Vagina (tissue), 2 donors: ENCODE measurements at regions not wholly inside any gene's neighbourhood (a gene's known extent, or its start where the extent isn't known, plus 50 kb on each side); places are given as distances from the start of the nearest gene placed in this dataset.

Experiments used
- DNase-seq, 2 donors: peaks; one replicate each; pipeline ENCODE4 v3.0.0-alpha.2; 2017; ENCODE audit errors: extremely low spot score in 2 of 2
- H3K27ac ChIP-seq: fragments of 200-600 bp; sonication (generic); one replicate; pipeline ENCODE4 v1.5.1; 2019
- H3K27me3 ChIP-seq: fragments of 200-600 bp; sonication (generic); one replicate; pipeline ENCODE4 v1.5.1; 2019
- H3K36me3 ChIP-seq, 2 donors: fragments of 200-600 bp; sonication (generic); one replicate each; pipeline ENCODE4 v1.5.1; 2017 to 2019
- H3K4me1 ChIP-seq: fragments of 200-600 bp; sonication (generic); one replicate; pipeline ENCODE4 v1.5.1; 2019
- H3K4me3 ChIP-seq, 2 donors: fragments of 200-600 bp; sonication (generic); 1 replicate in 1 of 2; 2 replicates in 1 of 2; pipeline ENCODE4 v1.5.1; 2016 to 2019
- H3K9me3 ChIP-seq: fragments of 200-600 bp; sonication (generic); one replicate; pipeline ENCODE4 v1.5.1; 2019
- POLR2A ChIP-seq, 2 donors: fragments of 450-650 bp; IDR thresholded peaks; one replicate each; pipeline ENCODE4 v1.6.1; 2017; ENCODE audit warnings: antibody characterized with exemption in 2 of 2, mild to moderate bottlenecking in 2 of 2, moderate library complexity in 2 of 2
- POLR2AphosphoS5 ChIP-seq, 2 donors: sonication (generic); formaldehyde crosslinking; IDR thresholded peaks; one replicate each; pipeline ENCODE4 v1.9.0; 2017; ENCODE audit warnings: antibody characterized with exemption in 2 of 2, mild to moderate bottlenecking in 2 of 2, low read depth in 1 of 2; ENCODE audit not compliant: insufficient read depth in 1 of 2
- intact Hi-C: fragments of 100-400 bp; cut with DNase I; formaldehyde crosslinking; loops from one replicate; pipeline ENCODE4 v1.15.1; 2023
- TF ChIP-seq, protein P1 (sequence below), 3 experiments: fragments of 450-650 bp in 2 of 3; fragments of 200-600 bp in 1 of 3; sonication (generic) in 1 of 3; IDR thresholded peaks; one replicate each; pipeline ENCODE4 v1.5.1; 2017 to 2019; ENCODE audit warnings: antibody characterized with exemption in 3 of 3, mild to moderate bottlenecking in 2 of 3, moderate library complexity in 2 of 3

DNA sequence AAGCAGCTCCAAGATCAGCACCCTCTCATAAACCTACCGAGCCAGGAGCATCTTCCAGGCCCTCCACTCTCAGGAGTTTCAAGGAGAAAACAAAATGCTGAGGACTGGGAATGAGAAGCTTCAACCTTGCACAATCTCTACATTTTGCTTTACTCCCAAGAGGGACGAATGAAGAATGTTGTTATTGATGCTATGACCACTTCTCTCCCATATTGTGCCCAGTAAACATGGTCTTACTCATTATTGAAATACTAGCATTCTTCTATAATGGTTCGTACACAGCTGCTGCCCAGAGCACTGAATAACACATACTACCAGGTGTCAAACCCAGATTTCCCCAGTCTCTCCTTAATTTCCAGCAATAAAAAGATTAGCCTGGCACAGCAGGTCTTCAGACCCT, 63.4 kb upstream of the BET1 start:
- H3K27ac ChIP-seq, result no peak overlapping the region
- intact Hi-C loops, result no loop called here

GRCh38 chr7:94069162-94069739, 65.1 kb upstream of the BET1 start:
- H3K9me3 ChIP-seq, result no peaks in the 10 kb centered on the region
- no peak for DNase-seq
- intact Hi-C loops, result no loop called here
- H3K4me3 ChIP-seq, result no peak overlapping the region
- no peak overlapping the region for H3K27ac ChIP-seq
- H3K36me3 ChIP-seq, result no peaks in the 10 kb centered on the region
- H3K4me1 ChIP-seq, result no peaks in the 10 kb centered on the region
- H3K27me3 ChIP-seq, result no peaks in the 10 kb centered on the region
- TF ChIP-seq POLR2AphosphoS5 (IDR thresholded peaks at IDR 0.05; ENCODE audit: insufficient read depth in 1 of 2, low read depth in 1 of 2) (no peak), POLR2A (IDR thresholded peaks at IDR 0.05) (no peak)
- TF ChIP-seq, protein P1, sequence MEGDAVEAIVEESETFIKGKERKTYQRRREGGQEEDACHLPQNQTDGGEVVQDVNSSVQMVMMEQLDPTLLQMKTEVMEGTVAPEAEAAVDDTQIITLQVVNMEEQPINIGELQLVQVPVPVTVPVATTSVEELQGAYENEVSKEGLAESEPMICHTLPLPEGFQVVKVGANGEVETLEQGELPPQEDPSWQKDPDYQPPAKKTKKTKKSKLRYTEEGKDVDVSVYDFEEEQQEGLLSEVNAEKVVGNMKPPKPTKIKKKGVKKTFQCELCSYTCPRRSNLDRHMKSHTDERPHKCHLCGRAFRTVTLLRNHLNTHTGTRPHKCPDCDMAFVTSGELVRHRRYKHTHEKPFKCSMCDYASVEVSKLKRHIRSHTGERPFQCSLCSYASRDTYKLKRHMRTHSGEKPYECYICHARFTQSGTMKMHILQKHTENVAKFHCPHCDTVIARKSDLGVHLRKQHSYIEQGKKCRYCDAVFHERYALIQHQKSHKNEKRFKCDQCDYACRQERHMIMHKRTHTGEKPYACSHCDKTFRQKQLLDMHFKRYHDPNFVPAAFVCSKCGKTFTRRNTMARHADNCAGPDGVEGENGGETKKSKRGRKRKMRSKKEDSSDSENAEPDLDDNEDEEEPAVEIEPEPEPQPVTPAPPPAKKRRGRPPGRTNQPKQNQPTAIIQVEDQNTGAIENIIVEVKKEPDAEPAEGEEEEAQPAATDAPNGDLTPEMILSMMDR (IDR thresholded peaks at IDR 0.05), result no peak

More for the DNA sequence above, 63.4 kb upstream of the BET1 start:
- Histone ChIP-seq H3K36me3 (no peaks in the 10 kb centered on the region), H3K9me3 (no peaks in the 10 kb centered on the region), H3K4me1 (no peaks in the 10 kb centered on the region), H3K4me3 (no peak overlapping the region), H3K27me3 (no peaks in the 10 kb centered on the region)
- TF ChIP-seq, protein P1 (IDR thresholded peaks at IDR 0.05), result no peak
- no peak for TF ChIP-seq POLR2AphosphoS5 (IDR thresholded peaks at IDR 0.05; ENCODE audit: insufficient read depth in 1 of 2, low read depth in 1 of 2)
- TF ChIP-seq POLR2A (IDR thresholded peaks at IDR 0.05), result no peak
- no peak for DNase-seq

GRCh38 chr7:94080551-94080950, 76.4 kb upstream of the BET1 start:
- Histone ChIP-seq H3K4me1 (no peaks in the 10 kb centered on the region), H3K4me3 (no peak overlapping the region), H3K36me3 (no peaks in the 10 kb centered on the region), H3K27ac (no peak overlapping the region), H3K9me3 (no peaks in the 10 kb centered on the region), H3K27me3 (no peaks in the 10 kb centered on the region)
- TF ChIP-seq POLR2A (IDR thresholded peaks at IDR 0.05) (no peak), POLR2AphosphoS5 (IDR thresholded peaks at IDR 0.05; ENCODE audit: insufficient read depth in 1 of 2, low read depth in 1 of 2) (no peak)
- TF ChIP-seq, protein P1 (IDR thresholded peaks at IDR 0.05), result no peak
- DNase-seq, result no peak
- intact Hi-C loops, result loop anchor here (5.0 kb wide), 1 partner anchor 178 kb away; no protein-coding TSS in a partner anchor

DNA sequence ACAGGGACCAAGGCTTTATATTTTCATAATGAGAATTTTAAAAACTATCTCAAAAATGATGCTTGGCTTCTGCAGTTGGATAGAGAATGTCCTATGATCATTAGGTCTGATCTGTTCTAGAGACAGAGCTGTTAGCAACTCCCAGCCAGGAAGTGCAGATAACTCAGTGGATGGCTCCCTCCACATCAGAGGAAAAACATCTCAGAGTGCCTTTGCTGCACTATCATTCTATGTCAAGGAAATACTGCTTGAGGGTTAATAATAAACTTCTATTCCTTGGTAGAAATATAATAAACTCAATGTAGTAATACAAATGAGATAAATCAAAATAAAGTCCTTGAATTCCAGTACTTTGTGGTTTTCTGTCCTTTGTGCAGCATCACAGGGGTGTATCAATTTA, 78.0 kb upstream of the BET1 start:
- intact Hi-C loops, result loop anchor here (5.0 kb wide), 1 partner anchor 180 kb away; no protein-coding TSS in a partner anchor

More for the DNA sequence above, 78.0 kb upstream of the BET1 start:
- no peak overlapping the region for H3K27ac ChIP-seq
- no peaks in the 10 kb centered on the region for H3K9me3 ChIP-seq
- TF ChIP-seq, protein P1 (IDR thresholded peaks at IDR 0.05), result no peak
- TF ChIP-seq POLR2AphosphoS5 (IDR thresholded peaks at IDR 0.05; ENCODE audit: insufficient read depth in 1 of 2, low read depth in 1 of 2), result no peak
- no peak for TF ChIP-seq POLR2A (IDR thresholded peaks at IDR 0.05)
- DNase-seq, result no peak
- H3K4me1 ChIP-seq, result no peaks in the 10 kb centered on the region
- H3K36me3 ChIP-seq, result no peaks in the 10 kb centered on the region
- no peaks in the 10 kb centered on the region for H3K27me3 ChIP-seq
- H3K4me3 ChIP-seq, result no peak overlapping the region
